ENCODE measurements at regions not wholly inside any gene's neighbourhood (a gene's known extent, or its start where the extent isn't known, plus 50 kb on each side); places are given as distances from the start of the nearest gene placed in this dataset.

GRCh38 chr12:20122274-20122673 is 246.1 kb upstream of the PDE3A start:
- peaks cover 0 to 22% (median 0%) of the 10 kb centered on the region in 12 donors for H3K4me1 ChIP-seq
- H3K9me3 ChIP-seq, result no peaks in the 10 kb centered on the region
- ATAC-seq (no peak), DNase-seq (no peak)
- no peak for TF ChIP-seq CTCF (IDR thresholded peaks at IDR 0.05)
- TF ChIP-seq POLR2A (IDR thresholded peaks at IDR 0.05), result no peak
- H3K27me3 ChIP-seq, result no peaks in the 10 kb centered on the region
- H3K27ac ChIP-seq, result no peak overlapping the region
- intact Hi-C loops (cut with DNase I), result loop anchor here in 1 of 10 donors (10.0 kb wide), 1 partner anchor 403 kb away; no protein-coding TSS in a partner anchor
- no peaks in the 10 kb centered on the region for H3K36me3 ChIP-seq
- 76 to 84% (median 80%) methylated on average over 4 of the region's 4 CpGs for WGBS, 4 donors
- no peak overlapping the region for H3K4me3 ChIP-seq

GRCh38 chr12:20123465-20123864 is 244.9 kb upstream of the PDE3A start:
- Histone ChIP-seq H3K27me3 (no peaks in the 10 kb centered on the region), H3K27ac (no peak overlapping the region), H3K4me1 (peaks cover 0 to 22% (median 0%) of the 10 kb centered on the region in 12 donors), H3K36me3 (no peaks in the 10 kb centered on the region), H3K9me3 (no peaks in the 10 kb centered on the region), H3K4me3 (no peak overlapping the region)
- ATAC-seq, result no peak
- intact Hi-C loops (cut with DNase I), result loop anchor here in 1 of 10 donors (10.0 kb wide), 1 partner anchor 401 kb away; no protein-coding TSS in a partner anchor
- no peak for TF ChIP-seq POLR2A (IDR thresholded peaks at IDR 0.05)
- no peak for TF ChIP-seq CTCF (IDR thresholded peaks at IDR 0.05)
- WGBS, 4 donors, result 89 to 99% (median 95%) methylated on average over 4 of the region's 4 CpGs
- no peak for DNase-seq

- ATAC-seq (peak in 2 of 4 donors; percentile 41 to 81), DNase-seq (no peak)
- no peaks in the 10 kb centered on the region for H3K27me3 ChIP-seq
- peak overlapping the region in 1 of 12 donors; percentile 4 for H3K27ac ChIP-seq
- no peak overlapping the region for H3K4me3 ChIP-seq
- no peaks in the 10 kb centered on the region for H3K36me3 ChIP-seq
- peaks cover 0 to 22% (median 0%) of the 10 kb centered on the region in 12 donors for H3K4me1 ChIP-seq
- intact Hi-C loops (cut with DNase I), result loop anchor here in 1 of 10 donors (10.0 kb wide), 1 partner anchor 399 kb away; no protein-coding TSS in a partner anchor
- no peaks in the 10 kb centered on the region for H3K9me3 ChIP-seq
- 37 to 58% (median 43%) methylated on average over 2 of the region's 2 CpGs for WGBS, 4 donors
- TF ChIP-seq CTCF (IDR thresholded peaks at IDR 0.05), result no peak
- no peak for TF ChIP-seq POLR2A (IDR thresholded peaks at IDR 0.05)
Observed at GRCh38 chr12:20125276-20125798, 243.0 kb upstream of the PDE3A start.

- Histone ChIP-seq H3K27ac (no peak overlapping the region), H3K4me3 (no peak overlapping the region), H3K4me1 (peaks cover 0 to 22% (median 0%) of the 10 kb centered on the region in 12 donors), H3K9me3 (no peaks in the 10 kb centered on the region), H3K27me3 (no peaks in the 10 kb centered on the region), H3K36me3 (no peaks in the 10 kb centered on the region)
- no peak for DNase-seq
- ATAC-seq, result no peak
- intact Hi-C loops (cut with DNase I), result loop anchor here in 1 of 10 donors (10.0 kb wide), 1 partner anchor 398 kb away; no protein-coding TSS in a partner anchor
- 91 to 94% (median 94%) methylated on average over 4 of the region's 4 CpGs for WGBS, 4 donors
- TF ChIP-seq POLR2A (IDR thresholded peaks at IDR 0.05) (no peak), CTCF (IDR thresholded peaks at IDR 0.05) (no peak)
Observed at GRCh38 chr12:20126601-20127000, 241.7 kb upstream of the PDE3A start.

Measured in heart left ventricle (tissue), 16 donors.